ENCODE measurements at regions not wholly inside any gene's neighbourhood (a gene's known extent, or its start where the extent isn't known, plus 50 kb on each side); places are given as distances from the start of the nearest gene placed in this dataset.

GRCh38 chr10:52383088-52383487 is 69.0 kb downstream of the DKK1 start:
- TF ChIP-seq CTCF (IDR thresholded peaks at IDR 0.05) (no peak), POLR2A (IDR thresholded peaks at IDR 0.05) (no peak)
